ENCODE measurements at regions not wholly inside any gene's neighbourhood (a gene's known extent, or its start where the extent isn't known, plus 50 kb on each side); places are given as distances from the start of the nearest gene placed in this dataset.

GRCh38 chr6:40856271-40856670, 182.8 kb downstream of the UNC5CL start:
- ChIA-PET POLR2A (no interaction called here), CTCF (interaction anchor here (1.9 kb wide), 1 partner anchor 10 kb away, joined by 11 read pairs; no protein-coding TSS in a partner anchor)
- ATAC-seq = no peak
- H3K4me3 ChIP-seq = no peak overlapping the region
- TF ChIP-seq ATOH8 (CRISPR knock-in tag; IDR thresholded peaks at IDR 0.05; ENCODE audit: low read depth) (no peak), EHMT2 (IDR thresholded peaks at IDR 0.05; ENCODE audit: low read depth) (no peak), NPAS2 (CRISPR knock-in tag; IDR thresholded peaks at IDR 0.05; ENCODE audit: borderline replicate concordance) (no peak), NFE2L2 (conservative IDR thresholded peaks at IDR 0.05; ENCODE audit: low read length) (no peak), EP300 (IDR thresholded peaks at IDR 0.05) (no peak), NR3C1 (IDR thresholded peaks at IDR 0.05) (no peak), CBX8 (IDR thresholded peaks at IDR 0.05) (no peak), TFCP2L1 (CRISPR knock-in tag; IDR thresholded peaks at IDR 0.05) (no peak), GATA3 (IDR thresholded peaks at IDR 0.05; ENCODE audit: borderline replicate concordance) (no peak), RAD21 (conservative IDR thresholded peaks at IDR 0.05 in 1 of 2, IDR thresholded peaks at IDR 0.05 in 1 of 2) (no peak), HMGXB4 (CRISPR knock-in tag; IDR thresholded peaks at IDR 0.05; ENCODE audit: borderline replicate concordance) (no peak), MYC (IDR thresholded peaks at IDR 0.05; ENCODE audit: borderline replicate concordance, low read length) (no peak)
- TF ChIP-seq, protein P1, sequence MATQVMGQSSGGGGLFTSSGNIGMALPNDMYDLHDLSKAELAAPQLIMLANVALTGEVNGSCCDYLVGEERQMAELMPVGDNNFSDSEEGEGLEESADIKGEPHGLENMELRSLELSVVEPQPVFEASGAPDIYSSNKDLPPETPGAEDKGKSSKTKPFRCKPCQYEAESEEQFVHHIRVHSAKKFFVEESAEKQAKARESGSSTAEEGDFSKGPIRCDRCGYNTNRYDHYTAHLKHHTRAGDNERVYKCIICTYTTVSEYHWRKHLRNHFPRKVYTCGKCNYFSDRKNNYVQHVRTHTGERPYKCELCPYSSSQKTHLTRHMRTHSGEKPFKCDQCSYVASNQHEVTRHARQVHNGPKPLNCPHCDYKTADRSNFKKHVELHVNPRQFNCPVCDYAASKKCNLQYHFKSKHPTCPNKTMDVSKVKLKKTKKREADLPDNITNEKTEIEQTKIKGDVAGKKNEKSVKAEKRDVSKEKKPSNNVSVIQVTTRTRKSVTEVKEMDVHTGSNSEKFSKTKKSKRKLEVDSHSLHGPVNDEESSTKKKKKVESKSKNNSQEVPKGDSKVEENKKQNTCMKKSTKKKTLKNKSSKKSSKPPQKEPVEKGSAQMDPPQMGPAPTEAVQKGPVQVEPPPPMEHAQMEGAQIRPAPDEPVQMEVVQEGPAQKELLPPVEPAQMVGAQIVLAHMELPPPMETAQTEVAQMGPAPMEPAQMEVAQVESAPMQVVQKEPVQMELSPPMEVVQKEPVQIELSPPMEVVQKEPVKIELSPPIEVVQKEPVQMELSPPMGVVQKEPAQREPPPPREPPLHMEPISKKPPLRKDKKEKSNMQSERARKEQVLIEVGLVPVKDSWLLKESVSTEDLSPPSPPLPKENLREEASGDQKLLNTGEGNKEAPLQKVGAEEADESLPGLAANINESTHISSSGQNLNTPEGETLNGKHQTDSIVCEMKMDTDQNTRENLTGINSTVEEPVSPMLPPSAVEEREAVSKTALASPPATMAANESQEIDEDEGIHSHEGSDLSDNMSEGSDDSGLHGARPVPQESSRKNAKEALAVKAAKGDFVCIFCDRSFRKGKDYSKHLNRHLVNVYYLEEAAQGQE (IDR thresholded peaks at IDR 0.05) = no peak
- no peak overlapping the region for H3K4me2 ChIP-seq
- FAIRE-seq = no peak
- DNase-seq (ENCODE audit: low read depth in 1 of 2, low spot score in 1 of 2) = no peak
- no peaks in the 10 kb centered on the region for H3K4me1 ChIP-seq
- no peak overlapping the region for H3K27ac ChIP-seq
- 52% methylated on average over 2 of the region's 2 CpGs for WGBS (ENCODE audit: missing lambda C conversion rate)
- no peaks in the 10 kb centered on the region for H3K9me3 ChIP-seq

DNA sequence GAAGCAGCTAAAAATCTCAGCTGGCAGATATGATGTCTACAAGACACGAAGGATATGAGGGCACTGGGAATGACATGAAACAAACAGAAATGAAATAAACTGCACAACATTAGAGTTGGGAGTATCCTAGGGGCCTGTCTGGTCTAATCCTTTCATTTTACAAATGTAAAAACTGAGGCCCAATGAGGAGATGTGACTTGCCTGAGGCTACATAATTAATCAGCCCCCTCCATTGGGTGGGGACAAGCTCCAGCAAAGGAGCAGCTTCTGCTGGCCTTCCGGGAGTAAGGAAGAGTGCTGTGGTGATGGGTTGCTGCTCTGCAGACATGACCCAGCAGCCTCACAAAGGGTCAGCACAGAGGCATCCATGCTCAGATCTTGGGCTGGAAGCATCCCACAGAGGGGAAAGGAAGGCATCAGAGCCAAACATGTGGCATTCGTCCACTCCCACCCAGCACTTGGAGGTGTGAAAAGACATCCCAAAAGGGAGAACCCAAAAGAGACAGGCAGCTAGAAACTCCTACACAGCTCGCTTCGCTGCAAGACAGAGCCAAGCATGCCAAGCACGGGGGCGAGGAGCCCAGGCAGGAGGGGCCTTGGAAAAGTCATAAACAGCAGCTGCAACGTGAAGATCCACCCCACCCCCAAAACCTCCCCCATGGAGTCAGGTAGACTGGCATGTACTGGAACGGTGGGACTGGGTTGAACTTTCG, 183.7 kb downstream of the UNC5CL start:
- CTCF ChIA-PET = interaction anchor here (1.9 kb wide), 1 partner anchor 9 kb away, joined by 11 read pairs; no protein-coding TSS in a partner anchor
- WGBS (ENCODE audit: missing lambda C conversion rate) = 64% methylated on average over 9 of the region's 10 CpGs

DNA sequence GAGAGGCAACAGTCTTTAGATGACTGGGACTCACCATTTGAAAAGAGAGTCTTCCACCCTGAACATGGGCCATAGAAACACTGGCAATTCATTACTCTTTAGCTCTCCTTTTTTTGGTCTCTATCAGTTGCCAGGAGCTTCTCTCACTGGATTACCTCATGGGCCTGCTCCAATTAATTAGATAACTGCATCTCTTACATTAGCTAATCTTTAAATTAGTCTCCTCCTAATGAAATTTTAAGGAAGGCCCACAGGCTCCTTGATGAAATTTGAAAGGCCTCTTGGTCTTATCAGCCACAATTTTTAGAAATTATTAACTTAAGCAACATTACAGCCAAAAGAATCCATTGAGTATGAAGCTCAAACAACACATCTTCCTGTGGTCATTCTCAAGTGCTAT, 184.4 kb downstream of the UNC5CL start:
- no peak for DNase-seq (ENCODE audit: low read depth in 1 of 2, low spot score in 1 of 2)
- FAIRE-seq = no peak
- no peak for ATAC-seq
- TF ChIP-seq HEYL (CRISPR knock-in tag; IDR thresholded peaks at IDR 0.05) = no peak
- TF ChIP-seq, protein P2, sequence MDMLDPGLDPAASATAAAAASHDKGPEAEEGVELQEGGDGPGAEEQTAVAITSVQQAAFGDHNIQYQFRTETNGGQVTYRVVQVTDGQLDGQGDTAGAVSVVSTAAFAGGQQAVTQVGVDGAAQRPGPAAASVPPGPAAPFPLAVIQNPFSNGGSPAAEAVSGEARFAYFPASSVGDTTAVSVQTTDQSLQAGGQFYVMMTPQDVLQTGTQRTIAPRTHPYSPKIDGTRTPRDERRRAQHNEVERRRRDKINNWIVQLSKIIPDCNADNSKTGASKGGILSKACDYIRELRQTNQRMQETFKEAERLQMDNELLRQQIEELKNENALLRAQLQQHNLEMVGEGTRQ (IDR thresholded peaks at IDR 0.05) = no peak
- no peak for TF ChIP-seq RARB (CRISPR knock-in tag; IDR thresholded peaks at IDR 0.05)
- no peak for TF ChIP-seq MAZ (IDR thresholded peaks at IDR 0.05; ENCODE audit: borderline replicate concordance, low read depth, low read length)
- no peak for TF ChIP-seq RAD21 (conservative IDR thresholded peaks at IDR 0.05 in 1 of 2, IDR thresholded peaks at IDR 0.05 in 1 of 2)
- TF ChIP-seq, protein P3, sequence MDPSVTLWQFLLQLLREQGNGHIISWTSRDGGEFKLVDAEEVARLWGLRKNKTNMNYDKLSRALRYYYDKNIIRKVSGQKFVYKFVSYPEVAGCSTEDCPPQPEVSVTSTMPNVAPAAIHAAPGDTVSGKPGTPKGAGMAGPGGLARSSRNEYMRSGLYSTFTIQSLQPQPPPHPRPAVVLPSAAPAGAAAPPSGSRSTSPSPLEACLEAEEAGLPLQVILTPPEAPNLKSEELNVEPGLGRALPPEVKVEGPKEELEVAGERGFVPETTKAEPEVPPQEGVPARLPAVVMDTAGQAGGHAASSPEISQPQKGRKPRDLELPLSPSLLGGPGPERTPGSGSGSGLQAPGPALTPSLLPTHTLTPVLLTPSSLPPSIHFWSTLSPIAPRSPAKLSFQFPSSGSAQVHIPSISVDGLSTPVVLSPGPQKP (IDR thresholded peaks at IDR 0.05; ENCODE audit: low read depth, low read length) = no peak
- TF ChIP-seq RNF2 (IDR thresholded peaks at IDR 0.05; ENCODE audit: borderline replicate concordance, low read depth) = no peak
- no peak for TF ChIP-seq CBX8 (IDR thresholded peaks at IDR 0.05)
- TF ChIP-seq POLR2AphosphoS2 (conservative IDR thresholded peaks at IDR 0.05; ENCODE audit: low read length) = no peak
- no peak for TF ChIP-seq NPAS2 (CRISPR knock-in tag; IDR thresholded peaks at IDR 0.05; ENCODE audit: borderline replicate concordance)
- TF ChIP-seq, protein P4, sequence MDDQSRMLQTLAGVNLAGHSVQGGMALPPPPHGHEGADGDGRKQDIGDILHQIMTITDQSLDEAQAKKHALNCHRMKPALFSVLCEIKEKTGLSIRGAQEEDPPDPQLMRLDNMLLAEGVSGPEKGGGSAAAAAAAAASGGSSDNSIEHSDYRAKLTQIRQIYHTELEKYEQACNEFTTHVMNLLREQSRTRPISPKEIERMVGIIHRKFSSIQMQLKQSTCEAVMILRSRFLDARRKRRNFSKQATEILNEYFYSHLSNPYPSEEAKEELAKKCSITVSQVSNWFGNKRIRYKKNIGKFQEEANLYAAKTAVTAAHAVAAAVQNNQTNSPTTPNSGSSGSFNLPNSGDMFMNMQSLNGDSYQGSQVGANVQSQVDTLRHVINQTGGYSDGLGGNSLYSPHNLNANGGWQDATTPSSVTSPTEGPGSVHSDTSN (IDR thresholded peaks at IDR 0.05) = no peak
- TF ChIP-seq JUN (IDR thresholded peaks at IDR 0.05) = no peak

More for the DNA sequence above, 183.7 kb downstream of the UNC5CL start:
- DNase-seq (ENCODE audit: low read depth in 1 of 2, low spot score in 1 of 2) (no peak), FAIRE-seq (no peak), ATAC-seq (no peak)
- Histone ChIP-seq H3K4me3 (no peak overlapping the region), H3K4me1 (no peaks in the 10 kb centered on the region), H3K4me2 (no peak overlapping the region), H3K27ac (no peak overlapping the region), H3K9me3 (no peaks in the 10 kb centered on the region)
- POLR2A ChIA-PET = no interaction called here
- TF ChIP-seq GATA3 (IDR thresholded peaks at IDR 0.05; ENCODE audit: borderline replicate concordance) = no peak
- TF ChIP-seq TP53 (CRISPR knock-in tag; IDR thresholded peaks at IDR 0.05) = no peak
- TF ChIP-seq JUN (IDR thresholded peaks at IDR 0.05) = no peak
- no peak for TF ChIP-seq EHMT2 (IDR thresholded peaks at IDR 0.05; ENCODE audit: low read depth)
- no peak for TF ChIP-seq MAZ (IDR thresholded peaks at IDR 0.05; ENCODE audit: borderline replicate concordance, low read depth, low read length)

More for the DNA sequence above, 184.4 kb downstream of the UNC5CL start:
- H3K4me2 ChIP-seq = no peak overlapping the region
- CTCF ChIA-PET = interaction anchor here (1.9 kb wide), 1 partner anchor 9 kb away, joined by 11 read pairs; no protein-coding TSS in a partner anchor
- H3K4me1 ChIP-seq = no peaks in the 10 kb centered on the region
- H3K27ac ChIP-seq = no peak overlapping the region
- POLR2A ChIA-PET = no interaction called here
- H3K4me3 ChIP-seq = no peak overlapping the region
- no peaks in the 10 kb centered on the region for H3K9me3 ChIP-seq
